DND-41 (cell line): ENCODE measurements at regions not wholly inside any gene's neighbourhood (a gene's known extent, or its start where the extent isn't known, plus 50 kb on each side); places are given as distances from the start of the nearest gene placed in this dataset.

Experiments used
- ATAC-seq: fragments of 200-7000 bp; cut with Tn5 transposase; 3 replicates; pipeline ENCODE4 v1.9.1; 2021; ENCODE audit warnings: low read depth; ENCODE audit not compliant: insufficient read depth
- DNase-seq: peaks from one replicate; pipeline ENCODE4 v3.0.0-alpha.2; 2020
- H2AFZ ChIP-seq: 2 replicates; pipeline ENCODE4 v1.6.0; 2012; ENCODE audit warnings: low read depth, low read length
- H3K27ac ChIP-seq: 2 replicates; pipeline ENCODE4 v1.5.1; 2012; ENCODE audit warnings: low read length, inconsistent platforms
- H3K27me3 ChIP-seq: fragments of 200-600 bp; sonication (generic); 2 replicates; pipeline ENCODE4 v1.6.0; 2012; ENCODE audit warnings: low read length, mild to moderate bottlenecking, inconsistent platforms; ENCODE audit not compliant: insufficient read depth, poor library complexity
- H3K36me3 ChIP-seq: 2 replicates; pipeline ENCODE4 v1.5.1; 2012; ENCODE audit warnings: low read length, inconsistent platforms; ENCODE audit not compliant: insufficient read depth
- H3K4me1 ChIP-seq: 2 replicates; pipeline ENCODE4 v1.5.1; 2012; ENCODE audit warnings: mild to moderate bottlenecking, low read length; ENCODE audit not compliant: insufficient read depth
- H3K4me2 ChIP-seq: 2 replicates; pipeline ENCODE4 v1.6.0; 2012; ENCODE audit warnings: mild to moderate bottlenecking, moderate library complexity, low read length, inconsistent platforms; ENCODE audit not compliant: insufficient read depth
- H3K4me3 ChIP-seq, 2 experiments: fragments of 200-600 bp in 1 of 2; shearing (Covaris generic) in 1 of 2; 2 replicates each; pipeline ENCODE4 v1.5.1; 2012 to 2016; ENCODE audit warnings: inconsistent platforms in 2 of 2, low read length in 2 of 2, mild to moderate bottlenecking in 2 of 2, low read depth in 1 of 2, moderate library complexity in 1 of 2
- H3K79me2 ChIP-seq: 2 replicates; pipeline ENCODE4 v1.6.0; 2012; ENCODE audit warnings: low read length, inconsistent platforms; ENCODE audit not compliant: insufficient read depth
- H3K9ac ChIP-seq: 2 replicates; pipeline ENCODE4 v1.6.0; 2012; ENCODE audit warnings: low read depth, mild to moderate bottlenecking, inconsistent platforms, low read length, moderate library complexity
- H3K9me3 ChIP-seq: 2 replicates; pipeline ENCODE4 v1.5.1; 2012; ENCODE audit warnings: low read length, moderate library complexity, mild to moderate bottlenecking, inconsistent platforms; ENCODE audit not compliant: insufficient read depth, severe bottlenecking
- H4K20me1 ChIP-seq: 2 replicates; pipeline ENCODE4 v1.6.0; 2012; ENCODE audit warnings: low read length; ENCODE audit not compliant: insufficient read depth
- CTCF ChIP-seq: IDR thresholded peaks from 2 replicates; pipeline ENCODE4 v1.5.1; 2012; ENCODE audit warnings: borderline replicate concordance, low read length, moderate library complexity, mild to moderate bottlenecking; ENCODE audit not compliant: poor library complexity, severe bottlenecking; ENCODE audit errors: extremely low read depth
- EZH2 ChIP-seq: IDR thresholded peaks from 3 replicates; pipeline ENCODE4 v1.6.1; 2012; ENCODE audit warnings: borderline replicate concordance, low read depth, mild to moderate bottlenecking, moderate library complexity, low read length, inconsistent platforms; ENCODE audit not compliant: severe bottlenecking

GRCh38 chr6:85063611-85064010, 299.2 kb upstream of the TBX18 start:
- H3K27me3 ChIP-seq, result no peaks in the 10 kb centered on the region
- H3K79me2 ChIP-seq, result no peaks in the 10 kb centered on the region
- no peak for TF ChIP-seq CTCF
- no peak for TF ChIP-seq EZH2
- no peaks in the 10 kb centered on the region for H4K20me1 ChIP-seq
- no peak overlapping the region for H3K9ac ChIP-seq
- no peaks in the 10 kb centered on the region for H3K9me3 ChIP-seq
- DNase-seq (no peak), ATAC-seq (no peak)
- H3K4me2 ChIP-seq, result no peak overlapping the region
- no peak overlapping the region for H2AFZ ChIP-seq
- no peak overlapping the region for H3K27ac ChIP-seq
- no peaks in the 10 kb centered on the region for H3K36me3 ChIP-seq
- H3K4me3 ChIP-seq, result no peak overlapping the region
- H3K4me1 ChIP-seq, result no peaks in the 10 kb centered on the region

- Histone ChIP-seq H4K20me1 (no peaks in the 10 kb centered on the region), H2AFZ (no peak overlapping the region), H3K4me2 (no peak overlapping the region), H3K9me3 (no peaks in the 10 kb centered on the region), H3K4me1 (no peaks in the 10 kb centered on the region), H3K79me2 (no peaks in the 10 kb centered on the region), H3K36me3 (no peaks in the 10 kb centered on the region), H3K4me3 (no peak overlapping the region), H3K9ac (no peak overlapping the region), H3K27ac (no peak overlapping the region), H3K27me3 (no peaks in the 10 kb centered on the region)
- DNase-seq, result no peak
- no peak for ATAC-seq
- TF ChIP-seq CTCF (no peak), EZH2 (no peak)
Measured at GRCh38 chr6:85062884-85063283, 298.5 kb upstream of the TBX18 start.

- Histone ChIP-seq H3K4me1 (no peaks in the 10 kb centered on the region), H3K4me2 (no peak overlapping the region), H3K27ac (no peak overlapping the region), H3K9me3 (no peaks in the 10 kb centered on the region), H3K27me3 (no peaks in the 10 kb centered on the region), H4K20me1 (no peaks in the 10 kb centered on the region), H3K79me2 (no peaks in the 10 kb centered on the region), H3K9ac (no peak overlapping the region), H3K4me3 (no peak overlapping the region), H3K36me3 (no peaks in the 10 kb centered on the region), H2AFZ (no peak overlapping the region)
- TF ChIP-seq CTCF (no peak), EZH2 (no peak)
- ATAC-seq (no peak), DNase-seq (no peak)
Measured at GRCh38 chr6:85058806-85059205, 294.4 kb upstream of the TBX18 start.

- Histone ChIP-seq H3K79me2 (no peaks in the 10 kb centered on the region), H3K9me3 (no peaks in the 10 kb centered on the region), H3K36me3 (no peaks in the 10 kb centered on the region), H2AFZ (no peak overlapping the region), H3K4me3 (no peak overlapping the region), H3K4me2 (no peak overlapping the region), H3K9ac (no peak overlapping the region), H3K27me3 (no peaks in the 10 kb centered on the region), H3K4me1 (no peaks in the 10 kb centered on the region), H3K27ac (no peak overlapping the region), H4K20me1 (no peaks in the 10 kb centered on the region)
- DNase-seq (no peak), ATAC-seq (no peak)
- TF ChIP-seq CTCF, result no peak
- TF ChIP-seq EZH2, result no peak
Measured at GRCh38 chr6:85050149-85050548, 285.8 kb upstream of the TBX18 start.
